GM11168 (cell line): ENCODE measurements at regions not wholly inside any gene's neighbourhood (a gene's known extent, or its start where the extent isn't known, plus 50 kb on each side); places are given as distances from the start of the nearest gene placed in this dataset.

Source experiments
- in situ Hi-C: fragments of 300-500 bp; cut with MboI; formaldehyde crosslinking; loops from one replicate; pipeline ENCODE4 v1.12.0; 2022; ENCODE audit warnings: low sequenced_read_pairs; ENCODE audit not compliant: unreplicated experiment

- in situ Hi-C loops, result no loop called here
Measured at GRCh38 chr15:94021621-94022320, 209.6 kb upstream of the MCTP2 start.

- in situ Hi-C loops, result no loop called here
Measured at GRCh38 chr15:94019062-94019461, 212.3 kb upstream of the MCTP2 start.

- in situ Hi-C loops, result no loop called here
Measured at GRCh38 chr15:94015324-94015723, 216.0 kb upstream of the MCTP2 start.

GRCh38 chr15:94008104-94009074 lies 223.0 kb upstream of the MCTP2 start:
- in situ Hi-C loops, result no loop called here

GRCh38 chr15:94004697-94005096 lies 226.7 kb upstream of the MCTP2 start:
- in situ Hi-C loops, result no loop called here

GRCh38 chr15:94002041-94002440 lies 229.3 kb upstream of the MCTP2 start:
- in situ Hi-C loops, result no loop called here

- in situ Hi-C loops, result no loop called here
Measured at GRCh38 chr15:94001255-94001801, 230.0 kb upstream of the MCTP2 start.

GRCh38 chr15:94000606-94001005 lies 230.8 kb upstream of the MCTP2 start:
- in situ Hi-C loops, result no loop called here

GRCh38 chr15:93997071-93997658 lies 234.2 kb upstream of the MCTP2 start:
- in situ Hi-C loops, result no loop called here

- in situ Hi-C loops, result no loop called here
Measured at GRCh38 chr15:93989440-93989998, 241.8 kb upstream of the MCTP2 start.

- in situ Hi-C loops, result no loop called here
Measured at GRCh38 chr15:93987068-93987467, 244.3 kb upstream of the MCTP2 start.

- in situ Hi-C loops, result no loop called here
Measured at GRCh38 chr15:93986400-93986984, 244.9 kb upstream of the MCTP2 start.

GRCh38 chr15:93985925-93986324 lies 245.4 kb upstream of the MCTP2 start:
- in situ Hi-C loops, result no loop called here

- in situ Hi-C loops, result no loop called here
Measured at GRCh38 chr15:93985176-93985575, 246.2 kb upstream of the MCTP2 start.

GRCh38 chr15:93983526-93983925 lies 247.8 kb upstream of the MCTP2 start:
- in situ Hi-C loops, result no loop called here

- in situ Hi-C loops, result no loop called here
Measured at GRCh38 chr15:93982226-93982727, 249.1 kb upstream of the MCTP2 start.

- in situ Hi-C loops, result no loop called here
Measured at GRCh38 chr15:93981706-93982105, 249.7 kb upstream of the MCTP2 start.

- in situ Hi-C loops, result no loop called here
Measured at GRCh38 chr15:93980261-93980911, 251.0 kb upstream of the MCTP2 start.

- in situ Hi-C loops, result no loop called here
Measured at GRCh38 chr15:93974804-93975481, 256.4 kb upstream of the MCTP2 start.
